HG03045 (cell line): ENCODE measurements at regions not wholly inside any gene's neighbourhood (a gene's known extent, or its start where the extent isn't known, plus 50 kb on each side); places are given as distances from the start of the nearest gene placed in this dataset.
"Not testable (repeated sequence)": the region's sequence is repeated elsewhere in the genome, so short reads cannot be mapped to it uniquely, and the experiment has no call there.

ENCODE experiments used
- ATAC-seq: cut with Tn5 transposase; IDR thresholded peaks from one replicate; pipeline ENCODE4 v1.9.1; 2021; ENCODE audit warnings: mild to moderate bottlenecking, moderate library complexity; ENCODE audit not compliant: unreplicated experiment

DNA sequence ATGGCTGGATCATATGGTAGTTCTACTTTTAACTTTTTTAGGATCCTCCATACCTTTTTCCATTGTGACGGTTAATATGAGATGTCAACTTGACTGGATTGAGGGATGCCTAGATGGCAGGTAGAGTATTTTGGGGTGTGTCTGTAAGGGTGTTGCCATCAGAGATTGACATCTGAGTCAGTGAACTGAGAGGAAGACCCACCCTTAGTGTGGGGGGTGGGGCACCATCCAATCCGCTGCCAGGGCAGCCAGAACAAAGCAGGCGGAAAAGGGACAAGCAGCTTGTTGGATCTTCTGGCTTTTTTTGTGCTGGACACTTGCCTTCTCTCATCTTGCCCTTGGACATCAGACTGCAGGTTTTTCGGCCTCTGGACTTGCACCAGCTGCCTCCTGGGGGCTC, 168.5 kb upstream of the CXCL13 start:
- ATAC-seq, result no peak

DNA sequence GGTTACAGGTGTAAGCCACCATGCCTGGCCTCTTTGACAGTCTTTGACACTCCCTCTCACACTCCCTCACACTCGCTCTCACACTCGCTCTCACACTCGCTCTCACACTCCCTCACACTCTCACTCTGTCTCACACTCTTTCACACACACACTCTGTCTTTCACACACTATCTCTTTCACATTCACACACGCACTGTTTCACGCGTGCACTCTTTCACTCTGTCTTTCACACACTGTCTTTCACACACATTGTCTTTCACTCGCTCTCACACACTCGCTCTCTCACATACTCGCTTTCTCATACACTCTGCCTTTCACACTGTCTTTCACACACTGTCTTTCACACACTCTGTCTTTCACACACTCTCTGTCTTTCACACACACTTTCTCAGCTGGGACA, 167.1 kb upstream of the CXCL13 start:
- ATAC-seq, result no peak

DNA sequence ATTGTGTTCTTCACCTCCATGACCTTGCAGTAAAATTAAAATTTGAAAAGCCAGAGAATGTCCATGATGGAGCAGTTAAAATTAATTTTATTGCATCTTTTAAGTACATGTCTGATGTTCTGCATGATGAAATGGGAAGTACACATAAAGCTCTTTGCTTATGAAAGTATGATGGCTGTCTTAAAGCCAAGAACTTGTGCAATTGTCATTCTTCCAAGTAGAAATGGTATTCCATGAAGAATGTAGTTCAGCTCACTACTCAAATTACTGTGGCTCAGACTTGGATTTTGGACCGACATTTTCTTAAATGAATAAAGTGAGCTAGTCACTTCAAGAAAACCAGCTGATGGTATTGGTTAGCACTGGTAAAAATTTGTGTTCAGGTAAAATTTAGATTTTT, 161.7 kb upstream of the CXCL13 start:
- no peak for ATAC-seq

DNA sequence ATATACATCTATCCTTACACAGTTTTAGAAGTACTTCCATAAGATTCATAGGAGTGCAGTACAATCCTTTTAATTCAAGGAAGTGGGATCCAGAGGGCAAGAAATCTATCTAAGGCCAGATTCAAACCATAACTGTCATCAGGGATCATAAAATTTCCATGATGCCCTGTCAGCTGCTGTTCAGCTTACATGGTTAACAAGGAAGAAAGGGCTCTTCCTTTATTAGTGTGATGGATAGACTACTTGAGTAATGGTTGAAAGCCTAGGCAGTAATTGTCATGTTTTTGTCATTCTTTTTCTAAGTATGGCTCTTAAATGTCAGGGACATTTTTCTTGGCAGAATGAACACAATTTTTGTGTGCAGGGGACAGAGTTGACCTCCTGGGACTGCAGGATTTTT, 159.8 kb upstream of the CXCL13 start:
- no peak for ATAC-seq

DNA sequence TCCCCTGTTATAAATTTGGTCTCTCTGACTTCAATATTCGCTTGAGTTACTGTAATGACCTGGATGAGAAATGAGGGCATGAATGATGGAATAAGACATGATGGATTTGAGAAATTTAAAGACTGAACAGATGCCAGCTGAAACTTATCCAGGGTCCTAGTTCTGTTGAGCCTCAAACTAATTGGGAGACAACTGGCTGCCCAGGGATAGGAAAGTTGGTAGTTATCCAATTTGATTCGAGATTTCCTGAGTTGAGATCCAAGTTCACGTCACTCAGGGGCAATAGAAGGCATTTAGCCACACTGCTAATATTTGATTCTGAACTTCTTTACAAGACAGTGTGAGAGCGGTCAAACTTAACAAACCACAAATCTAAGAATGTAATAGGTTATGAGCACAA, 159.0 kb upstream of the CXCL13 start:
- no peak for ATAC-seq

DNA sequence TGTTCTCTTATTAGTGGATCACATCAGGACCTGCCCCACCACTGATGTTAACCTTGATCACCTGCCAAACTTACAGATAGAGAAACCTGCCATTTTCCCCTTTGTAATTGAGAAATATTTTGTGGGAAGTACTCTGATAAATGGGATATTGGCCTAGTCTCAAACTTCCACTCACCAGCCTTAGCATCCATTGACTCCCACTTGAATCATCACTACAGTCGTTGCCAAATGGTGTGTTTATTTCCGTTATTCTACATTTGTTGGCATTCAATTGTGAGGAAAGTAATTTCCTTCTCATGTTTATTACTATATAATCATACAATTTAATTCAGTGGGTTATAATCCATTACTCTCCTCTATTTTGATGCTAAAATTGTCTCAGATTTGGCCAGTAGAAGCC, 156.4 kb upstream of the CXCL13 start:
- no peak for ATAC-seq

DNA sequence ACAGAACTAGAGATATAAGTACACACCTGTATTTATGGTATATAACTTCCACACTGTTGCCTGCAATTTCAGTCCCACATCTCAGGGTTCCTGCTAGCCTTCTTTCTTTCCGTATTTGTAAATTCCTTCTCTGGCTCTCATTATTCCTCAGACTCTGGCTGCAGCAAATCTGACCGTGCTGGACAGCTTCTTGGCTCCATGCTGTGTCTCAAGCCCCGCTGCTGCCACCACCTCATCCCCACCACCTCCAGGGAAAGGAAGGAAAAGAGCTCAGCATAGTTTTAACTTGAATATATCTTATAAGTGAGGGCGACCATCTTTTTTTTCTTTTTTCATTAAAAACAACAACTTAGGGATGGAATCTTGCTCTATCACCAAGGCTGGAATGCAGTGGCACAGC, 155.6 kb upstream of the CXCL13 start:
- ATAC-seq, result no peak

DNA sequence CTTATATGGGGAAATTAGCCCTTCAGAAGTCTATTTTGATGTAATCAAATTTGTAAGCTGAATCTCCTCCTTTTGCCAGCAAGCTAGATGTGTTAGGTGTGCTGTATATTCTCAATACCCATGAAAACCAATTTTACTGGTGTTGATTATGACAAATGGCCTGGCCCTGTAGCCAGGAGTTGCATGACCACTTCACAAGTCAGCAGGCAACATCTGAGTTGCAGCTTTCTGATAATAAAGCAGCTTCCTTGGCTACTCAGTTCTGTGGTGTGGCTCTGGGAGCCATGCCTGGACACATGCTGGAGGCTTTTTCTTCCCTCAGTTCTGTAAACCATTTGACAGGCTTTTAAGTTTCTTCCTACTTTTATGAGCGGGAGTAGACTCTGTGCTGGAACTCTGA, 154.1 kb upstream of the CXCL13 start:
- no peak for ATAC-seq

DNA sequence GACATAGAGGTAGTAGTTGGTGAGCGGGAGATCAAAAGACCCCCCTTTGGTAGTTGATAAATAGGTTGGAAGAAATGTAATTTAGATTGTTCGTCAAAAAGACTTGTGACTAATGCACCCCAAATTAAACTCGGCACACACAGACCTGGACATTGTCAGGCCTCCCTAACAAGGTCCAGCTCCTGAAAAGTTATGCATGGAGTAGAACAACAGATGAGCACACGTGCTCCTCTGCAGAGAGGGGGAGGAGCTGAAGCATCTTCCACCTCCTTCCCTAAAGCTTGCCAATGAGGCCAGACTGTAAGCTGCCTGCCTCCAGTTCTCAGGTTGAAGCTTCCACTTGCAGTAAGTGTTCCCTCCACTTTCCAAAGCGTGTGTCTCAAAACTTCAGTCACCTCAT, 153.5 kb upstream of the CXCL13 start:
- not testable (repeated sequence) for ATAC-seq

DNA sequence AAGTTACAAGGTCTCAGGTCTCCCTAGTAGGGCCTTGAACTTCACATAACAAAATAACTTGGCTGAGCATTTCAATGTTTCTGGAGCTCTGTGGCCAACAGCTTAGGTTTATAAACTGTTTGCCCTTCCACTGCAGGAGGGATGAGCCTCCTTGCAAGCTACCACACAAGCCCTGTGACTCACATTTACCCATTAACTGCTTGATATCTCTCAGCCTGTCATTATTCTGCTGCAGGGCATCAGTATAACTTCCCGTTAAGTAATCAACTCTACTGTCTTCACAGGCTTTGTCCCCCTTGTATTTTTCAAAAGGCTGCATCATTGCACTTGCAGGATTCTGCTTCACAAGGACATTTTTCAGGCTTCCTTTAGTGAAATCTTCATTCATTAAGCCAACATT, 151.7 kb upstream of the CXCL13 start:
- ATAC-seq, result no peak

DNA sequence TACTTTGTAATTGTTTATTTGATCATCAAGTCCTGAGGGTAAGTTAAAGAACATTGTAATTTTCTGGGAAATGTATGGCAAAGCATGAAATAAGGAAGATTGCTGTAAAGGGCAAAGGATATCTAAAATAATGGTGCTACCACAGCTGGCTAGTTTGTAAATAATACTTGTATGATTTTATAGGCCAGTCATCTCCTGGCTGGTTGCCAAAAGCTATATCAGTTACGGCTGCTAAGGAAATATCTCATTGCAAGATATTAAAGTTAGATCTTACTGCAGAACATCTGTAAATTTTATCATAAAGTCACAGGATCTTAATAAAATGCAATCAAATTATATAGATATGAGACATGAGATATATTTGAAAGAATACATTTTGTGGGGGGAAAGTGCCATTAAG, 150.8 kb upstream of the CXCL13 start:
- no peak for ATAC-seq

DNA sequence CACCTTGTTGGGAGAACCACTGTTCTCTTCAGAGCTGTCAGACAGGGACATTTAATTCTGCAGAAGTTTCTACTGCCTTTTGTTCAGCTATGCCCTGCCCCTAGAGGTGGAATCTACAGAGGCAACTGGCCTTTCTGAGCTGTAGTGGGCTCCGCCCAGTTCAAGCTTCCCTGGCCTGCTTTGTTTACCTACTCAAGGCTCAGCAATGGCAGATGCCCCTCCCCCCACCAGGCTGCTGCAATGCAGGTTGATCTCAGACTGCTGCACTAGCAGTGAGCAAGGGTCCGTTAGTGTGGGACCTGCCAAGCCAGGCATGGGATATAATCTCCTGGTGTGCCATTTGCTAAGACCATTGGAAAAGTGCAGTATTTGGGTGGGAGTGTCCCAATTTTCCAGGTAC, 141.5 kb upstream of the CXCL13 start:
- ATAC-seq, result not testable (repeated sequence)

DNA sequence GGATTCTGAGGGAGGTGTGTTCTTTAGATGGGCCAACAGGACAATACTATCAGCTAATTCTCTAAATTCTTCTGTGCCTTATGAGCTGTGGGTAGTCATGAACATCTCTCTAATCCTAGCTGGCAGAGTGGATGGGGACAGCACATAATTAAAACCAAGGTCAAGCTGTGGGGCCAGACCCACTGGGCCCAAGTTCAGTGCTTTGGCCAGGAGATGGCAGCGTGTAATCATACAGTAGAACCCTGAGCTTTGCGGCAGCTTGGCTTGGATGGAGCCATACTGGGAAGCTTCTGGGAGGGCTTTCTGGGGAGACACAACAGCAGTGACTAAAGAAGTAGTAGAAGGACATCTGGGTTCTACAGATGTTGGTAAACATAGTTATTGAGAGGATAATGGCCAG, 140.3 kb upstream of the CXCL13 start:
- no peak for ATAC-seq

DNA sequence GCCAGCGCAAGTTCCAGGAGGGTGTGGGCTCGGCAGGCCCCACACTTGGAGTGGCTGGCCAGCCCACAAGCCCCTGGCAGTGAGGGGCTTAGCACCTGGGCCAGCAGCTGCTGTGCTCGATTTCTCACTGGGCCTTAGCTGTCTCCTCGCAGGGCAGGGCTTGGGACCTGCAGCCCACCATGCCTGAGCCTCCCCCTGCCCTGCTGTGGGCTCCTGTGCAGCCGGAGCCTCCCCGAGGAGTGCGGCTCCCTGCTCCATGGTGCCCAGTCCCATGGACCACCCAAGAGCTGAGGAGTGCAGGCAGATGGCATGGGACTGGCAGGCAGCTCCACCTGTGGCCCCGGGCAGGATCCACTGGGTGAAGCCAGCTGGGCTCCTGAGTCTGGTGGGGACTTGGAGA, 139.2 kb upstream of the CXCL13 start:
- no peak for ATAC-seq

DNA sequence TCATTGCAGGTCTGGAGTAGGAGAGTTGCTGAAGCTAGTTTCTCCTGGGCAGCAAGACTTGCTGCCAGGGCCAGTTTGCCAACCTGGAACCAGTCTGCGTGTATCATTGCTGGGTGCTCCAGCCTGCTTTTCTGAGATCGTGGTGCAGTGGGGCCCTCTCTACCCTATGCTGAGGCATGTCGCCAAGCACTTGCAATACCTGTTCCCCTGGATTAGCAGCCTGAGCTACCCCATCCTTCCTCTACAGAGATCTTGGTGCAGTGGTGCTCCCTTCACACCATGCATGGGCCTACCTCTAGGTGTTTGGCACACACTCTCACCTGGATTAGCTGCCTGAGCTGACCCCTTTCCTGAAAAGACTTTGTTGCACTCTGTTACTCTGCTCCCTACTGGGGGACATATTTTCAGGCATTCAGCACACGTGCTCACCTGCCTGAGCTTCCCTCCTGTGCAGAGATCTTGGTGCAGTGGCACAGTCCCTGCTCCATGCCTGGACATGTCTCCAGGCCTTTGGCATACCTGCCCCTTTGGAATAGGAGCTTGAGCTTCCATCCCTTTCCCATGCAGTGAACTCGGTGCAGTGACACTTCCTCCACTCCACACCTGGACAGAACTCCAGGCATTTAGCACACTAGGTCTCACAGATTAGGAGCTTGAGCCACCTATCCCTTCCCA, 133.7 kb upstream of the CXCL13 start:
- ATAC-seq, result no peak

DNA sequence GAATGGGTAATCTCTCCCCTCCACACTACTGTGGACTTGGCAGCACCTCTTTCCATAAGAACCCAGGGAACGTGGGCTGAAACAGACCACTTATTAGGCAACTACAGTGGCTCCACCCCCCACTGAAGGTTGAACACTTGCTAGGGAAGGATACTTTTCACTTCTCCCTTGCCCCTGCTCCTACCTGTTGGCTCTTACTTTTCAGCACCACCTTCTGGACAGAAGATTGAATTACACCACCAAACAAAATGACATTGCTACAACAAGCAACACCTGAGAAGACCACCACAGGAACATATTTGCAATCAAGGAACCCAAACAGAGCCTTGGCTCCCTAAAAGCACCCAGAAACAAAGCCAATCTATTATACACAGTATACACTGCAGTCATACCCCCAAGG, 132.1 kb upstream of the CXCL13 start:
- ATAC-seq, result no peak

DNA sequence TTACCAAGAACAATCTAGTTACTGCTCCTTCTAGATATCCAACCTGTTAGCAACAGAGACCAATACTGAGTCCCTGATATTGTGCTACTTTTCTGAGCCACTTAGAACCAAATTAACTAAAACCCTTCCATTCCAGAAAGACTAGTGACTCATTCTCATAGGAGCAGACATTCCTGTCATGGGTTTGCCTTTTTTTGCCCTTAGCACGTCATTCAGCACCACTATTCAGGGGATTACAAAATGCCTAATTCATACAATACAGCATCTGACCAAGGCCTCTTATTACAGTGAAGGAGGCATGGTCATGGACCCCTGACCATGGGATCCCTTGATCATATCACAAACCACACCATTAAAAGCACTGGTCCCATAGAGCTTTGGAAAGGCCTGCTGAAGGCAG, 123.8 kb upstream of the CXCL13 start:
- no peak for ATAC-seq

DNA sequence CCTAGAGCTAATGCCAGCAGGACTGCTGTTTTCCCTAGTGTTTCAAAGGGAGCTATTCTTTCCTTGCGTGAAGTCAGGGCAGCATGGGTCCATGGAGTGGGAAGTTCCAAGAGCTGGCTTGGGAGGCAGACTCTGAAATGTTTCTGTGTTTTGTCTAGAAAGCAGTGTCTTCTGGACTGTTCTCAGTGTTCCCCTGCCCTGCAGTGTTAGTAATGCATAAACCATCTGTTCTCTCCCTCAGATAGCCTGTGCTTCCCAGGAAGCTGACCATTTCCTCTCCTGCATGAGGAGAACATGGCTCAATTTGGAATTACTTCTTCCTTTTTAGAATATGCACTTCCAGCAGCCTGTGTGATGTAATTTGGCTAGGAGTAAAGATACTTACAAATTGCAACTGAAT, 116.7 kb upstream of the CXCL13 start:
- no peak for ATAC-seq

DNA sequence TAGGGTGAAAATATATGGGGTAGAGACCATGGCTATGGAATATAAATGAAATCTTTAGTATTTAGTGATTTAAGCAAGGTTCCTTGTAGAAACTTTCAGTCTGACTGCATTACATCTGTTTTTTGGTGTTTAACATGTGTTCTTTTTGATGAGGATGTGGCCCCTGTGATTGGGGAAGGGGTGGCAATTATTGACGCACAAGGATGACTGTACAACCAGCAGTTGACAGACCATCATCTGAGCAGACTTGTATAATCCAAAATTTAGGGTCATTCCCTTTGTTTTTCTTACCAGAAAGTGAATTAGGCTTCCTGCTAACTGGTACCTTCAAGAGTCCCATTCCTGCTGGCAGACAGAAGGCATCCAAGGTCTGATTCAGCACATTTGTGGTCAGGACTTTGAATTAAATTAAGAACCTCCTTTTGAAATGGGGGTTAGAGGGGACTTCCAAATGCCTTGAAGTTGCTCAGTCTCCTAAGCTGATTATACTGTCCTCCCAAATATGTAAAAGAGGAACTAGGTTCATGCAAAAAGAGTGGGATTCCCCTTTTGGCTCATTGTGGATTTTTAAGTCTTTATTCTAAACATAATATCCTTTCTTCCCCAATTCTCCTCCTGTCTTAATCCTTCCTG, 112.4 kb upstream of the CXCL13 start:
- peak; percentile 64 for ATAC-seq

DNA sequence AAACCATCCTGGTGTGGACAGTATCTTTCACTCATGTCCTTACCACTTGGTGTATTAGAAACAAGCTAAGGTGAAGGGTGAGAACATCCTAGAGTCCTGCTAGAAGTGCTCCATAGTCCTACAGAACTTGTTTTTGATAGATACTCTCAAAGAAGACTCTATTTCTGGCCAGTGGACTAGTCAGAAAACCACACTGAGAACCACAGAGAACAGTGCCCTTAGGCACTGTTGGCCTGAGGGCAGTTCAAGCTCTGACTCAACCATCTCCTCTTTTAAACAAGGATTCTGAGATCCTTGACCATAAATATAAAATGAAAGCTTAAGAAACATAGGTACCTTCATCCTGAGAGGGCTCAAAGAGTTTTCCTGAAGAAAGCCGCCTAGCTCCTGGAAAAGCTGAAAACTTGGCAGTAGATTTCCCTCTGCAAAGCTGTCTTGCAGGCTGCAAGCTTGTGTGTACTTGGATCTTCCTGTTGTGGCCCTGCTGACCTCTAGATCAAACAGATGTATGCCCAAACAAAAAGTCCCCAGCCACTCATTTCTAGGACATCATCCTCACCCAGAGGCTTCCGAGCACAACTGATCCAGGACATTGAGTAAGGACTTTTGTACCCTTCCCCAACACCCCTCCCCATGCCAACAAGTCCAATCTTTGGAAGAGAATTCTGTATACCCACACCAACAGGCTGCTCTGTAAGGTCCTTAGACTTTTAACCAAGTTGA, 111.6 kb upstream of the CXCL13 start:
- peak; percentile 72 for ATAC-seq

DNA sequence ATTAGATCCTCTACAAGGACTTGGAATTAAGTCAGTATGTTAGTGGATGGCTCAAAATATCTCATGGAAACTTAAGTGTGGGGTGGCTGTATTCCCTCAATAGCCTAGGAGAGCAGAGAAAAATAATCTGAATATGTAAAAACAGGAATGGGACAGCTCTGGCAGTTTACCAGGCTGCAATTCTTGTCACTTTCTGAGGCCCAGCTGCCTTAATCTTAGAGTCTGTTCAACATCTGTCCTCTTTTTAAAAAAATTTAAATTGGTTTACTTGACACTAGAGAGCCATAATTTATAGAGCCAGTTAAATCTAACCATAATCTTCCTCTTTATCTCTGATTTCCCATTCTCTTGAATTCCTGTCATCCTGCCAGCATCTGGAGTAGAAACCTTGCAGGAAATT, 109.2 kb upstream of the CXCL13 start:
- ATAC-seq, result no peak

DNA sequence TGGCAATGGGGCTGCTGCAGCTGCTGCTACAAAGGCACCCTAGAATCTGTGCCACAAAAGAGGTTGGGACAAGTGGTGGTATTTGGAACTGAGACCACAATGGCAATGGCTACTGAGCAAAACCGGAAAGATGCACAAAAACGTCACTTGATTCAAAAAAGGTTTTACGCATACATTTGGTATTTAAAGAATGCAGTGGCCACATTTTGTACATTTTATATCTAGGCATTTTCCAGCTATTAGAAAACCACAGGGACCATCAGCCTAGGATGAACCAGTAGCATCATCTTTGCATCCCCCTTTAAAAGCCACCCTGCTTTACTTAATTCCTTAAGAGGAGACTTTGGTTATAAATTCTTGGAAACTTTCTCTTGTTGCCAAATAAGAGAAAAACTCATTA, 104.8 kb upstream of the CXCL13 start:
- ATAC-seq, result no peak
